Ascending aorta (tissue), 2 donors: ENCODE measurements at regions not wholly inside any gene's neighbourhood (a gene's known extent, or its start where the extent isn't known, plus 50 kb on each side); places are given as distances from the start of the nearest gene placed in this dataset.
"Not testable (repeated sequence)": the region's sequence is repeated elsewhere in the genome, so short reads cannot be mapped to it uniquely, and the experiment has no call there.

Experiments
- DNase-seq, 2 donors: peaks; one replicate each; pipeline ENCODE4 v3.0.0-alpha.2; 2019; ENCODE audit warnings: low spot score in 2 of 2
- H3K27ac ChIP-seq, 2 donors: fragments of 200-600 bp; sonication (generic); one replicate each; pipeline ENCODE4 v1.5.1; 2016 to 2017; ENCODE audit warnings: mild to moderate bottlenecking in 1 of 2
- H3K27me3 ChIP-seq: fragments of 200-600 bp; sonication (generic); one replicate; pipeline ENCODE4 v1.5.1; 2017
- H3K36me3 ChIP-seq, 2 donors: fragments of 200-600 bp; sonication (generic); one replicate each; pipeline ENCODE4 v1.5.1; 2016
- H3K4me1 ChIP-seq, 2 donors: fragments of 200-600 bp; sonication (generic); one replicate each; pipeline ENCODE4 v1.5.1; 2016 to 2017; ENCODE audit warnings: mild to moderate bottlenecking in 1 of 2
- H3K4me3 ChIP-seq, 2 donors: fragments of 200-600 bp; sonication (generic); one replicate each; pipeline ENCODE4 v1.5.1; 2016 to 2017; ENCODE audit warnings: mild to moderate bottlenecking in 1 of 2
- H3K9me3 ChIP-seq, 2 donors: fragments of 200-600 bp; sonication (generic); one replicate each; pipeline ENCODE4 v1.5.1; 2016
- CTCF ChIP-seq, 3 experiments: fragments of 200-600 bp in 2 of 3; fragments of 450-650 bp in 1 of 3; sonication (generic) in 2 of 3; IDR thresholded peaks; one replicate each; pipeline ENCODE4 v1.5.1; 2016 to 2019; ENCODE audit warnings: antibody characterized with exemption in 3 of 3, mild to moderate bottlenecking in 1 of 3, moderate library complexity in 1 of 3
- intact Hi-C: fragments of 100-400 bp; cut with DNase I; formaldehyde crosslinking; loops from one replicate; pipeline ENCODE4 v1.15.1; 2023

DNA sequence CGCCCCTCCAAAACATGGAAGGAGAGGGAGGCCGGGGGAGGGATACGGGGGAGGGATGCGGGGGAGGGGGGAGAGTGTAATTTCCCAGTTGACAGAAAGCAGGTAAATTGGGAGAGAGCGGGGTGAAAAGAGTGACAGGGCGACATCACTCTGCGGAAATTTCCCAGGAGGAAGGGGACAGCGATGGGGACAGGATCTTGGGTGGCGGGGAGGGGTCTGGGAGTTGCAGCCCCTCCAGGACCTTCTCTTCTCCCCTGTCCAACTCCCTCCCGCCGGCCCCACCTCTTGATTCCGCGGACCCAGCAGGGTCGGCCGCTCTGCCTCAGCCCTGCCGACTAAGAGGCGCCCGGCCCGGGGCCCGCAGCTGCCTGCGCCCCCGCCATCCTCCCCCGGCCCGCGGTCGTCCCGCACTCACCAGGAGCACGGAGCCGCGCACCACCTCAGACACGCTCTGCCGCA, 108.0 kb upstream of the DOCK9 start:
- peaks cover 0 to 8% of the 10 kb centered on the region in 2 donors for H3K4me1 ChIP-seq
- H3K27ac ChIP-seq, result peak overlapping the region; percentile 79 to 92
- intact Hi-C loops, result loop anchor here (2.0 to 10.0 kb wide), 5 partner anchors 39 to 1109 kb away; partner anchors contain the start of genes CLYBL and STK24
- peak in 1 of 2 donors; percentile 77 for DNase-seq
- no peaks in the 10 kb centered on the region for H3K27me3 ChIP-seq
- no peaks in the 10 kb centered on the region for H3K36me3 ChIP-seq
- H3K9me3 ChIP-seq, result no peaks in the 10 kb centered on the region
- TF ChIP-seq CTCF (IDR thresholded peaks at IDR 0.05), result no peak
- H3K4me3 ChIP-seq, result peak overlapping the region; percentile 75 to 93

DNA sequence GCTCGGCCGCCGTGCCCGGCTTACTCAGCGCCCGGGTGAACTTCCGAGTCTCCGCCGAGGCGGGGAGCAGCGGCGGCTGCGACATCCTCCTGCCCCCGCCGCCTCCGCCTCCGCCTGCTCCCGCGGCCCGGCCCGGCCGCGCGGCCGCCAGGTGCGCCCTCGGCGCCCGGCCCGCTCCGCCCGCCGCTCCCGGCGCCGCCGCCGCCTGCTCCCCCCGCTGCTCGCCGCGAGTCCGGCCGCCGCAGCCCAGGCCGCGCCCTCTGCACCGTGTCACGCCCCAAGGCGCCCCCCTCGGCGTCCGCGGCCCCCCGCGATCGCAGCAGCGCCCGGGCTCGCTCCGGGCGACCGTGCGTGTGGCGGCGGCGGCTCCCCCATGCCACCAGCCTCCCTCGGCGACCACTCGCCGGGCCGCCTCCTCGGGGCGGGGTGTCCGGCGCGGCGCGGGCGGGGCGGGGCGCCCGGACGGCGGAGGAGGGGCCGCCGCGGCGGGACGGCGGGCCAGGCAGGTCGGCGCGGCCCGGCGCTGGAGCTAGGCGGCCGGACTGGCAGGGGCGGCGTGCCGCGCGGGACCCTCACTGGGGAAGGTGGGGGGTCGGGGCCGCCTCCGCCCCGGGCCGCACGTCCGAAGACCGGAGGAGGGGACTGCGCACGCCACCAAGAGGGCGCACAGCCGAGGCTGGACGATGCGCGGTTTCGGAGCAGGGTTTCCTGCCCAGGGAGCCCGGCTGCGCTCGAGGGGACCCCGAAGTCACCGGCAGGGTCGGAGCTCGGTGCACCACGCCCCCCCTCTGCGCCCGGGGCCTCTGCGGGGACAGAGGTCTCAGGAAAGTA, 108.6 kb upstream of the DOCK9 start:
- Histone ChIP-seq H3K4me3 (peak overlapping the region; percentile 75 to 93), H3K9me3 (no peaks in the 10 kb centered on the region), H3K27ac (peak overlapping the region; percentile 90 to 92), H3K27me3 (no peaks in the 10 kb centered on the region), H3K4me1 (peaks cover 0 to 8% of the 10 kb centered on the region in 2 donors), H3K36me3 (no peaks in the 10 kb centered on the region)
- no peak for TF ChIP-seq CTCF (IDR thresholded peaks at IDR 0.05)
- DNase-seq, result peak in 1 of 2 donors; percentile 72
- intact Hi-C loops, result loop anchor here (1.0 to 10.0 kb wide), 7 partner anchors 38 to 1109 kb away; partner anchors contain the start of genes CLYBL, STK24 and TM9SF2

DNA sequence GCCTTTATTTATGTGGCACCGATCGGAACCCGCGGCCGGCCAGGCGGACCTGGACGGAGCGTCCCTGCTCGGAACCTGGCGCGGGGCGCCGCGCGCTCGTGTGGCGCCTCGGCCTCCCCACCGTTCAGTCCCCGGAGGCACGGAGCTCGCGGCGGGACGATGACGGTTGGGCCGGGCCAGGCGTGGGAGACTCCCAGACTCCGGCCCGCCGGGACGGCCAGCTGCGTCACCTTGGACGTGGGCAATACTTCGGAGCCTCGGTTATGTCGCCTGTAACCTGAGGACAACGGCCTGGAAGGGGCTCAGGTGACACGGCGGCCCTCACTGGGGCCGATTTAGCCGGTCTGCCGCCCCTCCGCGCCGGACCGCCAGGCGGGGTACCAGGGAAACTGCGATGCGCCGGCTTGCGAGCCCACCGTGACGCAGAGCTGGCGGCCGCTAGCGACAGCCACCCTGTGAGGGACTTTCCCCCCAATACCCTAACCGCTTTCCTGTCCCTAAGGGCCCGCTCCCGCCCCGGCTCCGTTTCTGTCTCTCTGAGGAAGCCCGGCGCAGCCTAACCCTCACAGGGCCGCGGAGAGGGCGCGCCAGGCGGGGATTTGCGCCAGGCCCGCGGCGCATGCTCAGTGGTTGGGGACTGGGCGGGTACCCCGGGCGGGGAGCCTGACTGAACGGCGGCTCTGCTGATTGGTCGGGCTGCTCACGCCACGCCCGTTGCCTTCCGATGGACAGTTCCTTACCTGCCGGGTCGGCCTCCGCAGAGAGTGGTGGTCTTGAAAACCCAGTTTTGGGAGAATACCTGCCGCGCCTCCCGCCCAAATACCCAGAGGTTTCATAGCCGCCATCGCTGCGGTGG, 109.5 kb upstream of the DOCK9 start:
- DNase-seq, result peak; percentile 33 to 93
- intact Hi-C loops, result loop anchor here (1.0 to 10.0 kb wide), 7 partner anchors 37 to 1110 kb away; partner anchors contain the start of genes CLYBL, STK24 and TM9SF2
- Histone ChIP-seq H3K4me1 (peaks cover 0 to 8% of the 10 kb centered on the region in 2 donors), H3K36me3 (no peaks in the 10 kb centered on the region), H3K27ac (peak overlapping the region; percentile 90 to 92), H3K27me3 (no peaks in the 10 kb centered on the region), H3K4me3 (peak overlapping the region; percentile 75 to 93), H3K9me3 (no peaks in the 10 kb centered on the region)
- peak in 2 of 3 experiments; percentile 16 to 21 for TF ChIP-seq CTCF (IDR thresholded peaks at IDR 0.05)

DNA sequence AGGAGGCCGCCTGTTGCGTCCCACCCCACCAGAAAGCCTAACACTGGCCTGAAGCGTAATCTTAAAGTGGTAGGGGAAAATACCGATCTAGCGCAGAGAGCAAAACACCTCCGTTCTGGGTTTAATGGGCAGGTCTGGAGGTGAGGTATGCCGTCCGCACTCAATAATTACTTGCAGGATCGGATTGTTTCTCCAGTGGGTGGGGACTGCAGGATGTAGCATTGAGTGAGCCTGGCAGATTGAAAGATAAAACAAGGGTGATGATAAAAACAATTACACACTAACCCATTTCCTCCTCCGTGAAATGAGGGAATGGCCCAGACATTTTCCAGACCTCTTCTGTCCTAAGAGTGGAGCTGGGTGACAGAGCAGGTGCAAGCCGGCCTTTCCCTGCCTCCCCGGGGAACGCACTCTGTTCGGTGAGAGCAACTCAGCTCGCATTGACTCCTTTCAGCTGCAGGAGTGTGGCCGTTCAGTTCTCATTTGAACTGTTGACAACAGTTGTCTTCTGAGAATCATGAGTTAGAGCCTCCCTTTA, 110.2 kb upstream of the DOCK9 start:
- no peak for TF ChIP-seq CTCF (IDR thresholded peaks at IDR 0.05)
- intact Hi-C loops, result loop anchor here (1.0 to 10.0 kb wide), 7 partner anchors 37 to 1111 kb away; partner anchors contain the start of genes CLYBL, STK24 and TM9SF2
- Histone ChIP-seq H3K4me3 (peak overlapping the region; percentile 75 to 93), H3K27ac (peak overlapping the region; percentile 90 to 92), H3K4me1 (peaks cover 0 to 8% of the 10 kb centered on the region in 2 donors), H3K27me3 (no peaks in the 10 kb centered on the region), H3K9me3 (no peaks in the 10 kb centered on the region), H3K36me3 (no peaks in the 10 kb centered on the region)
- no peak for DNase-seq

DNA sequence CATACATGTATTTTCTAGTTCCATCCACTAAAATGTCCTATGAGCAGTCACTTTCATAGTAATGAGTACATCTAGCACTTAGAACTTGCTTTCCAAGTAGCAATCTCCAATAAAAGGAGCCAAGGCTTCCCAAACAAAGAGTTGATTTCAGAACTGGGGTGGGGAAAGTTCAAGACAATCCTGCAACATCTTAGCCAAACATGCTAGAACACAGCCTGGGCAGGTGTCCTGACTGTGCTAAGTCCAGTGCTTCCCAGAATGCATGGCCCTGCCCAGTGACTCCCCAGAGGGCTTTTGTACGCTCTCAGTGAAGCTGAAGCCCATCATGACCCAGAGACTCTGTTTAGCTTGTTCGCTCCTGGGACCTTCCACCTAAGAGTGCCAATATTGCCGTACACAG, 106.7 kb upstream of the UBAC2 start:
- H3K4me3 ChIP-seq, result no peak overlapping the region
- H3K9me3 ChIP-seq, result no peaks in the 10 kb centered on the region
- no peak overlapping the region for H3K27ac ChIP-seq
- no peaks in the 10 kb centered on the region for H3K4me1 ChIP-seq
- intact Hi-C loops, result no loop called here
- no peaks in the 10 kb centered on the region for H3K27me3 ChIP-seq
- no peak for DNase-seq
- TF ChIP-seq CTCF (IDR thresholded peaks at IDR 0.05), result no peak
- H3K36me3 ChIP-seq, result no peaks in the 10 kb centered on the region

- H3K4me1 ChIP-seq, H3K27me3 ChIP-seq, H3K4me3 ChIP-seq, DNase-seq, H3K27ac ChIP-seq, intact Hi-C loops, H3K36me3 ChIP-seq, H3K9me3 ChIP-seq: not testable (repeated sequence)
These were observed 98.8 kb upstream of the UBAC2 start for GRCh38 chr13:99101831-99102230.
